ENCODE measurements at regions not wholly inside any gene's neighbourhood (a gene's known extent, or its start where the extent isn't known, plus 50 kb on each side); places are given as distances from the start of the nearest gene placed in this dataset.

- no peak for TF ChIP-seq CTCF (conservative IDR thresholded peaks at IDR 0.05; ENCODE audit: control insufficient read depth, insufficient read depth, low read depth, low read length)
- no peak overlapping the region for H3K4me3 ChIP-seq (ENCODE audit: control insufficient read depth, low read depth, low read length)
- no peak for DNase-seq (ENCODE audit: low read depth)
Measured at GRCh38 chrX:129145385-129145784, 377.9 kb downstream of the SMARCA1 start.

GRCh38 chrX:129144172-129145038 lies 378.9 kb downstream of the SMARCA1 start:
- DNase-seq (ENCODE audit: low read depth) = no peak
- no peak for TF ChIP-seq CTCF (conservative IDR thresholded peaks at IDR 0.05; ENCODE audit: control insufficient read depth, insufficient read depth, low read depth, low read length)
- no peak overlapping the region for H3K4me3 ChIP-seq (ENCODE audit: control insufficient read depth, low read depth, low read length)

- no peak for DNase-seq (ENCODE audit: low read depth)
- no peak for TF ChIP-seq CTCF (conservative IDR thresholded peaks at IDR 0.05; ENCODE audit: control insufficient read depth, insufficient read depth, low read depth, low read length)
- H3K4me3 ChIP-seq (ENCODE audit: control insufficient read depth, low read depth, low read length) = no peak overlapping the region
Measured at GRCh38 chrX:129139837-129140598, 383.3 kb downstream of the SMARCA1 start.

- TF ChIP-seq CTCF (conservative IDR thresholded peaks at IDR 0.05; ENCODE audit: control insufficient read depth, insufficient read depth, low read depth, low read length) = no peak
- DNase-seq (ENCODE audit: low read depth) = no peak
Measured at GRCh38 chrX:129125122-129125914, 398.0 kb downstream of the SMARCA1 start.

GRCh38 chrX:129123795-129124194 lies 399.5 kb downstream of the SMARCA1 start:
- TF ChIP-seq CTCF (conservative IDR thresholded peaks at IDR 0.05; ENCODE audit: control insufficient read depth, insufficient read depth, low read depth, low read length) = no peak
- DNase-seq (ENCODE audit: low read depth) = no peak
- no peak overlapping the region for H3K4me3 ChIP-seq (ENCODE audit: control insufficient read depth, low read depth, low read length)

More at GRCh38 chrX:129125122-129125914, 398.0 kb downstream of the SMARCA1 start:
- H3K4me3 ChIP-seq (ENCODE audit: control insufficient read depth, low read depth, low read length) = no peak overlapping the region

Data from fibroblast of mammary gland (primary cell).